ENCODE measurements at regions not wholly inside any gene's neighbourhood (a gene's known extent, or its start where the extent isn't known, plus 50 kb on each side); places are given as distances from the start of the nearest gene placed in this dataset.

GRCh38 chr14:76272349-76272748, 103.6 kb upstream of the ESRRB start:
- TF ChIP-seq, protein P1, sequence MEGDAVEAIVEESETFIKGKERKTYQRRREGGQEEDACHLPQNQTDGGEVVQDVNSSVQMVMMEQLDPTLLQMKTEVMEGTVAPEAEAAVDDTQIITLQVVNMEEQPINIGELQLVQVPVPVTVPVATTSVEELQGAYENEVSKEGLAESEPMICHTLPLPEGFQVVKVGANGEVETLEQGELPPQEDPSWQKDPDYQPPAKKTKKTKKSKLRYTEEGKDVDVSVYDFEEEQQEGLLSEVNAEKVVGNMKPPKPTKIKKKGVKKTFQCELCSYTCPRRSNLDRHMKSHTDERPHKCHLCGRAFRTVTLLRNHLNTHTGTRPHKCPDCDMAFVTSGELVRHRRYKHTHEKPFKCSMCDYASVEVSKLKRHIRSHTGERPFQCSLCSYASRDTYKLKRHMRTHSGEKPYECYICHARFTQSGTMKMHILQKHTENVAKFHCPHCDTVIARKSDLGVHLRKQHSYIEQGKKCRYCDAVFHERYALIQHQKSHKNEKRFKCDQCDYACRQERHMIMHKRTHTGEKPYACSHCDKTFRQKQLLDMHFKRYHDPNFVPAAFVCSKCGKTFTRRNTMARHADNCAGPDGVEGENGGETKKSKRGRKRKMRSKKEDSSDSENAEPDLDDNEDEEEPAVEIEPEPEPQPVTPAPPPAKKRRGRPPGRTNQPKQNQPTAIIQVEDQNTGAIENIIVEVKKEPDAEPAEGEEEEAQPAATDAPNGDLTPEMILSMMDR (IDR thresholded peaks at IDR 0.05) = no peak
- TF ChIP-seq POLR2A (IDR thresholded peaks at IDR 0.05) = no peak

All from adrenal gland (tissue), 5 donors.